ENCODE measurements at regions not wholly inside any gene's neighbourhood (a gene's known extent, or its start where the extent isn't known, plus 50 kb on each side); places are given as distances from the start of the nearest gene placed in this dataset.

GRCh38 chr9:27954858-27955257 lies 381.6 kb upstream of the C9orf72 start (continued):
- TF ChIP-seq EP300 (IDR thresholded peaks at IDR 0.05; ENCODE audit: borderline replicate concordance in 1 of 2, low read depth in 2 of 2, low read length in 2 of 2), result no peak

GRCh38 chr9:27963836-27964235 lies 390.6 kb upstream of the C9orf72 start:
- Histone ChIP-seq H3K4me3 (ENCODE audit: extremely low read depth in 1 of 4, insufficient read depth in 2 of 4, low read depth in 3 of 4, low read length in 4 of 4) (no peak overlapping the region), H3K14ac (ENCODE audit: insufficient read length) (no peak overlapping the region), H3K23me2 (ENCODE audit: low read depth, low read length) (no peaks in the 10 kb centered on the region), H2AFZ (ENCODE audit: low read length) (no peak overlapping the region), H3K27me3 (replicated peaks in 1 of 4; ENCODE audit: control insufficient read depth in 3 of 4, extremely low read depth in 1 of 4, insufficient read depth in 3 of 4, low read length in 3 of 4) (no peaks in the 10 kb centered on the region), H4K91ac (replicated peaks; ENCODE audit: insufficient read length, low read length) (no peak overlapping the region), H3K23ac (ENCODE audit: insufficient read length) (no peak overlapping the region), H3K4me2 (ENCODE audit: insufficient read depth in 1 of 2, low read depth in 2 of 2, low read length in 2 of 2) (no peak overlapping the region), H3K4ac (replicated peaks; ENCODE audit: insufficient read length, low read depth, low read length) (no peak overlapping the region), H4K20me1 (replicated peaks in 1 of 2; ENCODE audit: control insufficient read depth in 1 of 2, insufficient read depth in 2 of 2, low read length in 2 of 2) (no peaks in the 10 kb centered on the region), H3K79me2 (ENCODE audit: control insufficient read depth in 1 of 2, insufficient read depth in 2 of 2, low read length in 2 of 2) (no peaks in the 10 kb centered on the region), H3K27ac (ENCODE audit: low read depth, low read length) (no peak overlapping the region), H3K9me3 (ENCODE audit: insufficient read depth in 2 of 2, low read depth in 1 of 2, low read length in 1 of 2) (no peaks in the 10 kb centered on the region), H4K5ac (ENCODE audit: insufficient read length, low read depth, low read length) (no peak overlapping the region), H3K18ac (ENCODE audit: extremely low read depth, low read length) (no peak overlapping the region), H2BK5ac (ENCODE audit: low read depth, low read length) (no peak overlapping the region), H3K36me3 (ENCODE audit: control insufficient read depth in 2 of 4, insufficient read depth in 4 of 4, low read length in 3 of 4) (no peaks in the 10 kb centered on the region), H2BK120ac (replicated peaks; ENCODE audit: low read depth, low read length) (no peak overlapping the region), H2BK12ac (ENCODE audit: low read depth, low read length) (no peak overlapping the region), H3K4me1 (replicated peaks in 1 of 4; ENCODE audit: control insufficient read depth in 3 of 4, insufficient read depth in 4 of 4, low read length in 3 of 4) (no peaks in the 10 kb centered on the region), H2BK20ac (ENCODE audit: low read length) (no peak overlapping the region), H2BK15ac (ENCODE audit: low read length) (no peak overlapping the region), H2AK5ac (ENCODE audit: low read depth, low read length) (no peak overlapping the region), H4K8ac (ENCODE audit: extremely low read depth, insufficient read depth, low read length) (no peak overlapping the region), H3K56ac (replicated peaks; ENCODE audit: insufficient read length, low read depth, low read length) (no peak overlapping the region), H3K79me1 (ENCODE audit: low read depth, low read length) (no peaks in the 10 kb centered on the region), H3K9ac (replicated peaks in 1 of 4; ENCODE audit: extremely low read depth in 1 of 4, low read depth in 3 of 4, low read length in 3 of 4) (no peak overlapping the region)
- ChIA-PET CTCF (ENCODE audit: partially characterized antibody) (interaction anchor here (1.1 kb wide), 1 partner anchor 77 kb away, joined by 3 read pairs; no protein-coding TSS in a partner anchor), POLR2A (ENCODE audit: partially characterized antibody) (no interaction called here)
- no peak for DNase-seq (ENCODE audit: low read depth in 1 of 2, low spot score in 2 of 2)
- TF ChIP-seq TCF12 (IDR thresholded peaks at IDR 0.05; ENCODE audit: low read depth, low read length) (no peak), SIX5 (IDR thresholded peaks at IDR 0.05; ENCODE audit: low read depth, low read length) (no peak)
- FAIRE-seq, result no peak
